SK-N-SH (cell line): ENCODE measurements at regions not wholly inside any gene's neighbourhood (a gene's known extent, or its start where the extent isn't known, plus 50 kb on each side); places are given as distances from the start of the nearest gene placed in this dataset.

Experiments
- CTCF ChIA-PET: fragments of 300-600, 350-600 bp; formaldehyde crosslinking; extraction: SDS; loops from one replicate; lab custom pipeline; 2021; lab: Yijun Ruan, JAX
- POLR2A ChIA-PET: fragments of 350-600 bp; sonication (Branson Sonifier 250); formaldehyde crosslinking; extraction: SDS; loops from one replicate; lab custom pipeline; 2020; ENCODE audit warnings: antibody characterized with exemption, inconsistent platforms; lab: Yijun Ruan, JAX
- DNase-seq: peaks from one replicate; pipeline ENCODE4 v3.0.0; 2012
- H2AFZ ChIP-seq: fragments of 200-600 bp; sonication (generic); 2 replicates; pipeline ENCODE4 v1.8.1; 2016; ENCODE audit warnings: antibody characterized with exemption, mild to moderate bottlenecking, low read depth
- H3F3A ChIP-seq: fragments of 200-600 bp; sonication (generic); replicated peaks from 2 replicates; pipeline ENCODE3; 2016; ENCODE audit warnings: antibody characterized with exemption, mild to moderate bottlenecking; ENCODE audit not compliant: insufficient read depth
- H3K27ac ChIP-seq, 2 experiments: fragments of 200-500 bp in 1 of 2; fragments of 200-600 bp in 1 of 2; sonication (Bioruptor generic) in 1 of 2; sonication (generic), shearing (Covaris generic) in 1 of 2; 2 replicates each; pipeline versions ENCODE4 v1.5.1 to v1.6.1; 2014 to 2016; ENCODE audit warnings: low read depth in 2 of 2, inconsistent platforms in 1 of 2, low read length in 1 of 2, mild to moderate bottlenecking in 1 of 2, mixed read lengths in 1 of 2
- H3K27me3 ChIP-seq: fragments of 200-600 bp; sonication (generic), shearing (Covaris generic); 2 replicates; pipeline ENCODE4 v1.6.1; 2016; ENCODE audit warnings: mixed run types; ENCODE audit not compliant: insufficient read depth
- H3K36me3 ChIP-seq, 2 experiments: fragments of 200-500 bp in 1 of 2; fragments of 200-600 bp in 1 of 2; sonication (Bioruptor generic) in 1 of 2; sonication (generic) in 1 of 2; replicated peaks in 1 of 2; 2 replicates each; pipeline versions ENCODE3 to v1.5.1; 2014 to 2016; ENCODE audit warnings: low read length in 1 of 2, mild to moderate bottlenecking in 1 of 2; ENCODE audit not compliant: insufficient read depth in 2 of 2, control insufficient read depth in 1 of 2
- H3K4me1 ChIP-seq, 2 experiments: fragments of 200-500 bp in 1 of 2; fragments of 200-600 bp in 1 of 2; sonication (Bioruptor generic) in 1 of 2; sonication (generic), shearing (Covaris generic) in 1 of 2; 2 replicates each; pipeline versions ENCODE4 v1.5.1 to v1.6.1; 2014 to 2016; ENCODE audit warnings: low read depth in 1 of 2, low read length in 1 of 2, mixed run types in 1 of 2; ENCODE audit not compliant: insufficient read depth in 2 of 2, control insufficient read depth in 1 of 2
- H3K4me2 ChIP-seq: fragments of 200-600 bp; sonication (generic), shearing (Covaris generic); 2 replicates; pipeline ENCODE4 v1.6.1; 2017; ENCODE audit warnings: mixed run types
- H3K4me3 ChIP-seq, 2 experiments: fragments of 200-500 bp in 1 of 2; fragments of 200-600 bp in 1 of 2; sonication (Bioruptor generic) in 1 of 2; sonication (generic), shearing (Covaris generic) in 1 of 2; 2 replicates each; pipeline versions ENCODE4 v1.5.1 to v1.8.1; 2014 to 2016; ENCODE audit warnings: low read depth in 2 of 2, inconsistent platforms in 1 of 2, low read length in 1 of 2, mild to moderate bottlenecking in 1 of 2, mixed read lengths in 1 of 2, moderate library complexity in 1 of 2
- H3K79me2 ChIP-seq: fragments of 200-600 bp; sonication (generic); 2 replicates; pipeline ENCODE4 v1.8.1; 2017; ENCODE audit warnings: mild to moderate bottlenecking; ENCODE audit not compliant: insufficient read depth
- H3K9ac ChIP-seq: fragments of 200-600 bp; sonication (generic); 2 replicates; pipeline ENCODE4 v1.6.1; 2017; ENCODE audit warnings: mixed run types
- H3K9me2 ChIP-seq: fragments of 200-600 bp; sonication (generic); 2 replicates; pipeline ENCODE4 v1.6.1; 2017; ENCODE audit warnings: mixed run types
- H3K9me3 ChIP-seq: fragments of 200-600 bp; sonication (generic); 2 replicates; pipeline ENCODE4 v1.6.1; 2017; ENCODE audit warnings: mixed run types, mild to moderate bottlenecking, moderate library complexity
- H4K20me1 ChIP-seq: fragments of 200-600 bp; sonication (generic); 2 replicates; pipeline ENCODE4 v1.6.1; 2017; ENCODE audit warnings: mild to moderate bottlenecking, mixed run types; ENCODE audit not compliant: insufficient read depth
- CHD2 ChIP-seq: fragments of 150-350 bp; IDR thresholded peaks from 2 replicates; pipeline ENCODE4 v1.6.1; 2018; ENCODE audit warnings: low read length; ENCODE audit not compliant: partially characterized antibody
- ELF1 ChIP-seq: IDR thresholded peaks from 2 replicates; pipeline ENCODE4 v1.4.0; 2012
- FOSL2 ChIP-seq: IDR thresholded peaks from 2 replicates; pipeline ENCODE4 v1.4.0; 2012; ENCODE audit warnings: low read depth, mild to moderate bottlenecking, moderate library complexity, borderline replicate concordance
- FOXJ3 ChIP-seq: sonication (generic); formaldehyde crosslinking; IDR thresholded peaks from 2 replicates; pipeline ENCODE4 v1.5.1; 2020; ENCODE audit warnings: mild to moderate bottlenecking, missing genetic modification reagents
- FOXM1 ChIP-seq: IDR thresholded peaks from 2 replicates; pipeline ENCODE4 v1.4.0; 2012; ENCODE audit warnings: low read depth, mild to moderate bottlenecking
- GABPA ChIP-seq: IDR thresholded peaks from 2 replicates; pipeline ENCODE4 v1.4.0; 2012; ENCODE audit warnings: low read depth, mild to moderate bottlenecking
- JUND ChIP-seq: IDR thresholded peaks from 2 replicates; pipeline ENCODE4 v1.4.0; 2012
- MEF2A ChIP-seq: IDR thresholded peaks from 2 replicates; pipeline ENCODE4 v1.4.0; 2012; ENCODE audit warnings: low read depth, borderline replicate concordance
- NFIC ChIP-seq: IDR thresholded peaks from 2 replicates; pipeline ENCODE4 v1.4.0; 2012; ENCODE audit warnings: borderline replicate concordance
- POLR2AphosphoS5 ChIP-seq: IDR thresholded peaks from 2 replicates; pipeline ENCODE4 v1.6.1; 2012; ENCODE audit warnings: low read depth, low read length
- RAD21 ChIP-seq: IDR thresholded peaks from 2 replicates; pipeline ENCODE4 v1.6.1; 2012; ENCODE audit warnings: mild to moderate bottlenecking, low read length
- RCOR1 ChIP-seq: fragments of 150-350 bp; IDR thresholded peaks from 2 replicates; pipeline ENCODE4 v1.6.1; 2017; ENCODE audit warnings: antibody characterized with exemption, low read length
- SMC3 ChIP-seq: IDR thresholded peaks from 2 replicates; pipeline ENCODE4 v1.6.1; 2012; ENCODE audit warnings: low read depth, low read length, improper control_type of control experiment
- TEAD4 ChIP-seq: IDR thresholded peaks from 2 replicates; pipeline ENCODE4 v1.4.0; 2012; ENCODE audit warnings: mild to moderate bottlenecking, borderline replicate concordance; ENCODE audit not compliant: insufficient read depth
- WGBS: methylation state at CpG from one replicate; pipeline ENCODE4 v1.1.6; 2017; ENCODE audit warnings: low lambda C conversion rate; 5-methylcytosine and 5-hydroxymethylcytosine counted together
- TF ChIP-seq, protein P1 (sequence below): IDR thresholded peaks from 2 replicates; pipeline ENCODE4 v1.4.0; 2012; ENCODE audit warnings: low read depth, borderline replicate concordance
- TF ChIP-seq, protein P2 (sequence below): fragments of 150-350 bp; IDR thresholded peaks from 2 replicates; pipeline ENCODE4 v1.6.1; 2016; ENCODE audit warnings: mild to moderate bottlenecking, low read depth, low read length
- TF ChIP-seq, protein P3 (sequence below): IDR thresholded peaks from 2 replicates; pipeline ENCODE4 v1.4.0; 2012; ENCODE audit warnings: low read depth
- TF ChIP-seq, protein P4 (sequence below): IDR thresholded peaks from 2 replicates; pipeline ENCODE4; 2012

DNA sequence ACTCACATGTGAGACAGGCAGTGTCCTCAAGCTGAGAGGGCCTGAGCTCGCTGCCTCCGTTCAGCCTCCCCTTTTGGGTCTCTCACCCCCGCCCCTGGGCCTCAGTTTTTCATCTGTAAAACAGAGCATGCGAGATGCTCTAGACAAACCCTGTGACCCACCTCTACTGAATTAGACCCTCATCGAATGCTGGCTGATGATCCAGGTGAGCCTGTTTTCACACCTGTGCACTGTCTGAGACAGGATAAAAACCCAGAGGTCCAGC lies 102.1 kb downstream of the PDGFA start:
- no peak overlapping the region for H3K27ac ChIP-seq
- H3F3A ChIP-seq, result no peaks in the 10 kb centered on the region
- H3K9ac ChIP-seq, result no peak overlapping the region
- CTCF ChIA-PET, result no interaction called here
- H3K36me3 ChIP-seq, result no peaks in the 10 kb centered on the region
- POLR2A ChIA-PET, result no interaction called here
- no peaks in the 10 kb centered on the region for H3K79me2 ChIP-seq
- H3K9me2 ChIP-seq, result no peaks in the 10 kb centered on the region
- 58% methylated on average over 5 of the region's 5 CpGs for WGBS
- no peaks in the 10 kb centered on the region for H4K20me1 ChIP-seq
- peaks cover 7% of the 10 kb centered on the region for H3K27me3 ChIP-seq
- no peak overlapping the region for H2AFZ ChIP-seq
- H3K4me3 ChIP-seq, result no peak overlapping the region
- H3K9me3 ChIP-seq, result no peaks in the 10 kb centered on the region
- no peak for DNase-seq
- no peak overlapping the region for H3K4me2 ChIP-seq
- H3K4me1 ChIP-seq, result no peaks in the 10 kb centered on the region
- no peak for TF ChIP-seq FOXM1
- no peak for TF ChIP-seq NFIC
- TF ChIP-seq FOSL2, result no peak
- TF ChIP-seq, protein P1, sequence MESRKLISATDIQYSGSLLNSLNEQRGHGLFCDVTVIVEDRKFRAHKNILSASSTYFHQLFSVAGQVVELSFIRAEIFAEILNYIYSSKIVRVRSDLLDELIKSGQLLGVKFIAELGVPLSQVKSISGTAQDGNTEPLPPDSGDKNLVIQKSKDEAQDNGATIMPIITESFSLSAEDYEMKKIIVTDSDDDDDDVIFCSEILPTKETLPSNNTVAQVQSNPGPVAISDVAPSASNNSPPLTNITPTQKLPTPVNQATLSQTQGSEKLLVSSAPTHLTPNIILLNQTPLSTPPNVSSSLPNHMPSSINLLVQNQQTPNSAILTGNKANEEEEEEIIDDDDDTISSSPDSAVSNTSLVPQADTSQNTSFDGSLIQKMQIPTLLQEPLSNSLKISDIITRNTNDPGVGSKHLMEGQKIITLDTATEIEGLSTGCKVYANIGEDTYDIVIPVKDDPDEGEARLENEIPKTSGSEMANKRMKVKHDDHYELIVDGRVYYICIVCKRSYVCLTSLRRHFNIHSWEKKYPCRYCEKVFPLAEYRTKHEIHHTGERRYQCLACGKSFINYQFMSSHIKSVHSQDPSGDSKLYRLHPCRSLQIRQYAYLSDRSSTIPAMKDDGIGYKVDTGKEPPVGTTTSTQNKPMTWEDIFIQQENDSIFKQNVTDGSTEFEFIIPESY, result no peak
- TF ChIP-seq, protein P2, sequence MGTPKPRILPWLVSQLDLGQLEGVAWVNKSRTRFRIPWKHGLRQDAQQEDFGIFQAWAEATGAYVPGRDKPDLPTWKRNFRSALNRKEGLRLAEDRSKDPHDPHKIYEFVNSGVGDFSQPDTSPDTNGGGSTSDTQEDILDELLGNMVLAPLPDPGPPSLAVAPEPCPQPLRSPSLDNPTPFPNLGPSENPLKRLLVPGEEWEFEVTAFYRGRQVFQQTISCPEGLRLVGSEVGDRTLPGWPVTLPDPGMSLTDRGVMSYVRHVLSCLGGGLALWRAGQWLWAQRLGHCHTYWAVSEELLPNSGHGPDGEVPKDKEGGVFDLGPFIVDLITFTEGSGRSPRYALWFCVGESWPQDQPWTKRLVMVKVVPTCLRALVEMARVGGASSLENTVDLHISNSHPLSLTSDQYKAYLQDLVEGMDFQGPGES, result no peak
- TF ChIP-seq POLR2AphosphoS5, result no peak
- no peak for TF ChIP-seq ELF1
- TF ChIP-seq TEAD4, result no peak
- TF ChIP-seq MEF2A, result no peak
- TF ChIP-seq JUND, result no peak
- no peak for TF ChIP-seq CHD2
- TF ChIP-seq, protein P3, sequence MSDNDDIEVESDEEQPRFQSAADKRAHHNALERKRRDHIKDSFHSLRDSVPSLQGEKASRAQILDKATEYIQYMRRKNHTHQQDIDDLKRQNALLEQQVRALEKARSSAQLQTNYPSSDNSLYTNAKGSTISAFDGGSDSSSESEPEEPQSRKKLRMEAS, result no peak
- TF ChIP-seq RCOR1, result no peak
- no peak for TF ChIP-seq SMC3
- TF ChIP-seq GABPA, result no peak
- no peak for TF ChIP-seq RAD21
- no peak for TF ChIP-seq FOXJ3 (CRISPR knock-in tag)
- TF ChIP-seq, protein P4, sequence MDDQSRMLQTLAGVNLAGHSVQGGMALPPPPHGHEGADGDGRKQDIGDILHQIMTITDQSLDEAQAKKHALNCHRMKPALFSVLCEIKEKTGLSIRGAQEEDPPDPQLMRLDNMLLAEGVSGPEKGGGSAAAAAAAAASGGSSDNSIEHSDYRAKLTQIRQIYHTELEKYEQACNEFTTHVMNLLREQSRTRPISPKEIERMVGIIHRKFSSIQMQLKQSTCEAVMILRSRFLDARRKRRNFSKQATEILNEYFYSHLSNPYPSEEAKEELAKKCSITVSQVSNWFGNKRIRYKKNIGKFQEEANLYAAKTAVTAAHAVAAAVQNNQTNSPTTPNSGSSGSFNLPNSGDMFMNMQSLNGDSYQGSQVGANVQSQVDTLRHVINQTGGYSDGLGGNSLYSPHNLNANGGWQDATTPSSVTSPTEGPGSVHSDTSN, result no peak
- TF ChIP-seq, all 33 proteins: peak for 0
